ENCODE measurements at regions not wholly inside any gene's neighbourhood (a gene's known extent, or its start where the extent isn't known, plus 50 kb on each side); places are given as distances from the start of the nearest gene placed in this dataset.
"Not testable (repeated sequence)": the region's sequence is repeated elsewhere in the genome, so short reads cannot be mapped to it uniquely, and the experiment has no call there.

DNA sequence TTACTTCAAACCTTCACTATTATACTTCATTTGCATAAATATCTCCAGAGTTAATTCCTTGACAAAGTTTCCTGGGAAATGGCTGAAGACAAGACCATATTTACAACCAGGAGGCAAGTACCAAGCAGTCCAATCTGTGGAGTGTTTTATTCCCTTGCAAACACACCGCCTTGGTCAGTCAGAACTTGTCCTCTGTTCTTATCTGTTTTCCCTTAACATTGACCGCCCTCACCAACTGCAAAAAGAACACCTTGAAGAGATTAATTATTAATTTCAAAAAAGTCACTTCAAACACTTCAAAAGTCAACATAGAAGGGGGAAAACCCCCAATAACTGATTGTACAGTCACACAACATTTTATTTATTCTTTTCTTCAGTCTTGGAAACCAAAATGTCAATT lies 269.0 kb upstream of the RGMB start:
- DNase-seq (ENCODE audit: low read depth in 4 of 4, low spot score in 3 of 4) = no peak

DNA sequence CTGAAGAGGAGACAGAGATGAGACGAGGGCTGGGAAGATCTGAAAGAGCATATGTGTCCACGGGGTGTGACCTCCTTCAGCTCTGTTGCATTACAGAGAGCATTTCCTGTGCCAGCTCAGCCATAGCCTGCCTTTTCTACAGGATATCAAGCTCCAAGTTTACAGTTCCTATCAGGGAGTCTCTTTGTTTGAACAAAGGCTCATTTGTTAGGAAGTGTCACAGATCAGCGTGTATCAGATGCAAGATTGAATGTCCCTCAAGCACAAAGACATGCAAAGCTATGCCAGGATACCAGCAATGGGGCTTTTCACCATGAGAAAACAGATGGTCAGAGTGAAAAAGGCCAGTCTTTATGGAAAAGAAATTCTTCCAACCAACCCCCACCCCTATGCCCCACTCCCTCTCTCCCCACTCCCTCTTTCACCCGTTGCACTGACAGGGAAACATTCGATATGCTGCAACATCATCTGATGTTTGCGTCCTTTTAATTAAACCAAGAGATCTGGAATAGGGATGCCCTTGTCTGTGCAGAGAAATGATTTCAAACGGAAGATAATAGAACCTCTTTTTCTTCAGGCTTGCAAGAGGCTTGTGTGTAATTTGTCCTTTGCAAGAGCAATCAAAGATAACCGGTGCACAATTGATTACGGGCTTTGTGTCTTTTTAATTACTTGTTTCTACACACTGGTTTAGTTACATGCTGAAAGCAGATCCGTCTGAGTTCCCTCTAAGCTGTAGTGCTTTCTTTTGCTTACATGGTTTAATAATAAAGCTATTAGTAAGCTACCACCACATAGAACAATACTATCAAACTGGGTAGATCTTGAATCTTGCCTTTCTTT lies 263.1 kb upstream of the RGMB start:
- peak in 1 of 4 donors; percentile 17 for DNase-seq (ENCODE audit: low read depth in 4 of 4, low spot score in 3 of 4)

DNA sequence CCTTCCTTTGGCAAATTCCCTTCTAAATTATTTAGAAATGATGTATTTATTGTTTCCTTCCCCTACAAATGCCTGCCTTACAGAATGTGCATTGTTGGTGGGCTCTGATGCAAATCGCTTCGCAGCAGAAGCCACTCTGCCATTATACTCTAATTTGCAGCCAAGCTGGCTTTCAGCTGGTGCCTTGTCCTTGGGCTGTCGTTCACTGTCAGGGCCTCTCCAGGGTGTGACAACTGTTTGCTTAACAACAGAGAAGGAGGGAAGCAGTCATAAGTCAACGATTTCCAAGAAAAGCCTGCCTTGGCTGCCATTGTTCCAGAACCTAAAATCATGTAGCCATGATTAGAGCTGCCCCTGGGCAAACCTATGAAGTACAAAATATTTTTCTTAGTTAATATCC lies 260.1 kb upstream of the RGMB start:
- DNase-seq (ENCODE audit: low read depth in 4 of 4, low spot score in 3 of 4) = no peak

DNA sequence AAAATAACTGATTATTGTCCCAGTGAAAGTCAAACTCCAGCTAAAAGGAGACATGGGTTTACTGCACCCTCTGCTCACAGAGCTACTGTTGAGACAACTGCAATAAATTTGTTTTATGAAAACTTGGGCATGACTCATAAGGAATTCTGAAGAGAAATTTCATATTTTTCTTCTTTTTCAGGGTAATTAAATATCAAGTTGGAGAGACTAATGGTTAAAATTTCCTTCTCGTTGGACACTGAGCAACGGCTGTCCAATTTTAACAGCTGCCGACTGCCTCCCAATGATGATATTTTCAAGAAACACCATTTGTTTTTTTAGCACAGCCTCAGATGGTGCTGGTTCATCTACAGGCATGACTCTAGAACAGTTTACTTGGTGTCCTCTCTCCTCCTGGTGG lies 259.2 kb upstream of the RGMB start:
- DNase-seq (ENCODE audit: low read depth in 4 of 4, low spot score in 3 of 4) = no peak

DNA sequence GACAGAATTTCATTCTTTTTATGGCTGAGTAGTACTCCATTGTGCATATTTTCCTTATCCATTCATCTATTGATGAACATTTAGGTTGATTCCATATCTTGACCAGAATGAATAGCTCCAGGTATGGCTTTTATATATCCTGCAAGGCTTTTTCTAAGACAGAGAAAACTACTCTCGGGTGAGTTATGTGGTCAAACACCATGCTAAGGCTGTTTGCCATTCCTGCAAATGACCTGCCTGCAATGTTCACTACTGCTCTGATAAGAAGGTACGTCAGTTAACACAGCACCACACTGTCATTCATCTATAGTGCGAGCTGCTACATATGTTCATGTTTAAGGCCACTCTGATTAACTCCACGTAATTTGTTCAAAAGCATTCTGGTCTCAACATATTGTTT lies 256.8 kb upstream of the RGMB start:
- no peak for DNase-seq (ENCODE audit: low read depth in 4 of 4, low spot score in 3 of 4)

DNA sequence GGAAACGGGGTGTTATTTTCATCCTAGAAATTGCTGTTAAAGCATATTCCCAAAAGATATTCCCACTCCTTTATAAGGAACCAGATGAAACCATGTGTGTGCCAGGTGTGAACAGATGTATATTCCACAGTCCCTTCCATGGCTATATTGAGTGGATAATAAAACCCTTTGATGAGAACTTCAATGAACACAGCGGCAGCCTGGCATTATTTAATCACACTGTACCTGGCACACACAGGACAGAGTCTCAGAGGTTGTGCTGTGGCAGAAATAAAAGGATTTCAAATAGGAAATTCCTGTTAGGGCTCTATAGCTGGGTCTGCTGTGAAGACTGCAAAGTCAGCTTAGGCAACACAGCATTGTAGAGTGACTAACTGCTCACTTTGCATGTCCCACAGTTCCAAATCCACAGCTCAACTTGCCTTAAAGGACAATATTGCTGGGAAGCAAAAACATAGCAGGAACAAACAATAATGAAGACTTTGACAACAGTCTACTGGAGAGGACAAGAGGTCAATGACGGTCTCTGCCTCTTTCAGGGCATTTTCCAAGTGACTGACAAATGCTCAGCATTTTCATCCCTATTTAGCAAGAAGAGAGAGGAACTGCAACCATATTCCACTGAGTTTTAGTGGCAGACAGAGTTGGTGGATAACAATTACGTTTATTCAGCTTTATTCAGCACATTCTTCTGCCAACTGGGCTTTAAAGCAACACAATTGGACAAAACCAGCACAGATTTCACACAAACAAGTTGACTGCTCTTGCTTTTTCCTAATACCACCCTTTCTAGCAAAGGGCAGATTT lies 255.7 kb upstream of the RGMB start:
- no peak for DNase-seq (ENCODE audit: low read depth in 4 of 4, low spot score in 3 of 4)

DNA sequence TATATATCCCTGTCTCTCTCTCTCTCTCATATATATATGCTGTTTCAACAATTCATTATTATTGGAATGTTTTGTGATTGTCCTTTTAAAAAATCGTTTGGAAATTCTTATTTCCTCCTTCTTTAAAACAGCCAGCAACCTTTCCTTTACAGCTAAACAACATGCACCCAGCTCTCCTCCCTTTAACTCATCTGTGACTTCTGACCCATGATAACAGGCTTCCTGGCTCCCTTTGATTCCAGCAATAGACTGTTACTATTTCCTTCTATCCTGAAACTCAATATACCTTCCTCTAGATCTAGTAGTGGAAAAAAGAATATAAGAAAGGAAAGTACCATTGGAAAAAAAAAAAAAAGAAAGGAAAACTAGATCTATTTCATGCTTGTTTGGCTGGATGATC lies 254.7 kb upstream of the RGMB start:
- no peak for DNase-seq (ENCODE audit: low read depth in 4 of 4, low spot score in 3 of 4)

DNA sequence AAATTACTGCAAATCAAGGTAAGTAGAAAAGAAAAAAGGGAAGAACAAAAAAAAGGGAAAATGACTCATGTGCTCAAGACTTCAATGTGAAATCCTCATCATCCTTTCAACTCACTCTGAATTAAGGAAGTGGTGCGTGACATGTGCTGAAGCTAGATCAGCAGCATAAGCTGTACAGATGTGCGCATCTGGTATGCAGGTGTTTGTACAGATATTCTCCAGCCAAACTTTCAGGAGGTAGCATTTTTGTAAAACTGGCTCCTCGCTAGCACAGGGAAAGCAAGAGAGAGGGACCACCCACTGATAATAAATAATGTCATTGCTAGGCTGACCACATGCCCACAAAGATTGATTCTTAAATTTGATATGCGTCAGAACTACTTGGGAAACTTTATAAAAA lies 253.9 kb upstream of the RGMB start:
- no peak for DNase-seq (ENCODE audit: low read depth in 4 of 4, low spot score in 3 of 4)

DNA sequence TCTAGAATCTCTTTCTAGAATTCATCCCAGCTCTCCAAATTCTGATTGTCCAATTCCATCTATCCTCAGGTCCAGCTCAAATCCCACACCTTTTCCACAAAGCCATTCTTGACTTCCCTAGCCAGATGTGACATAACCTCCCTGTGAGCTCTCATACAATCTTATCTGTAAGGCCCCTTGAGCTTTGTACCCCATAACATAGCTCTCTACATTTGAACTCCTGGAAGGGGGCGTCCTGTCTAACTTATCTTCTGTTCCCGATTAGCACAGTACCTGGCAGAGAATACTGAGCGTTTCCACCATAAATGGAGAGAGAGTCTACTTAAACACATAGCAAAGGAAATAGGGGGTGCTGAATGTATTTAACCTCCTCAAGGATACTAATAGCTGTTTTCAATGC lies 251.6 kb upstream of the RGMB start:
- DNase-seq (ENCODE audit: low read depth in 4 of 4, low spot score in 3 of 4) = no peak

DNA sequence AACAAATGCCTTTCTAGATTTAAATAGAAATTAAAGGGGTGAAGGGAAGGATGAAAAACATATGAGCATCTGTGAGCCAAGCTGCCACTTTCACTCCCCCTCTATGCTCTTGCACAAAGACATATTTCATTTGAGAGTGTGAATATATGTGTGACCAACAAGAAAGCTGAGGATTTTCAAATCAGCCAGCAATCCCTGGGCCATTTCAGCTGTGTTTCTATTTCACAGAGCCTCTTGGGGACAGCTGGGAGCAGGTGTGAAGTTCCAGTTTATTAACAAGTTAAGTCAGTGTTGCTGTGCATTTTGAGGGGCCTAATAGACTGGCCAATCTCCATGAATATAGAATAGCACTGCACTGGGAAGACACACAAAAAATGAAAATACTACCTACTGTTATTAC lies 248.7 kb upstream of the RGMB start:
- DNase-seq (ENCODE audit: low read depth in 4 of 4, low spot score in 3 of 4) = no peak

DNA sequence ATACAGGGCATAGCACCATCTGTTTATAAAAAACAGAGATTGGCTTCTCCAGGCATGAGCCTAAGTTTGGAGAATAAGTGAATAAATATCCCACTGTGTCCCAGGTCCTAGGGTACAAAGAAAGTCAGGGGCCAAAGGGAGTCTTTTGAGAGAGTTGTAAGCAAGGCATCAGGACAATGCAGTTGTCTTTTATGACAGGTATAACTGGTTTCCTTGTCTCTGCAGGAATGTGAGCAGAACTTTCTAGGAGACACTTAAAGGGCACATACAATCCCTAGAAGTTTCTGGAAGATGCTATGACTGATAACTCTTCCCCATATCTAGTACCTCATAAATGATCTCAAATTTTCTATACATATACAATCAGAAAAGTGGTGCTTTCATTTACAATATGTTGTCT lies 245.6 kb upstream of the RGMB start:
- DNase-seq (ENCODE audit: low read depth in 4 of 4, low spot score in 3 of 4) = no peak

DNA sequence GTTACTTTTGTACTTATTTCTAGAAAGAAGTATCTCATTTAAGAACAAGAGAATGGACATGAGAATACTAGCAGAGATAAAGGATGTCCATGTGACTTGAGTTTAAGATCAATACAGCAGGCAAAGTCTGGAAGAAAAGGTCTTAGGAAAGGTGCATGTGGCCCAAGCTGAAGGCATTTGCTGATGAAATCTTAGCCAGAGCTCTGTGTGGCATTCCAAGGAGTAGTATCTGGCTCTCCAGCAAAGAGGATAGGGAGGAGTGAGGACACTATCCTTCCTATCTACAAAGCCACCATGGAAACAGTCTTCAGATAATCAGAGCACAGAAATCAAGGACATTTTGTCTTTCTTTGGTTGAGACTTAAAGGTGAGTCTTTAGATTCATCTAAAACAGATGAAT lies 244.1 kb upstream of the RGMB start:
- DNase-seq (ENCODE audit: low read depth in 4 of 4, low spot score in 3 of 4) = no peak

DNA sequence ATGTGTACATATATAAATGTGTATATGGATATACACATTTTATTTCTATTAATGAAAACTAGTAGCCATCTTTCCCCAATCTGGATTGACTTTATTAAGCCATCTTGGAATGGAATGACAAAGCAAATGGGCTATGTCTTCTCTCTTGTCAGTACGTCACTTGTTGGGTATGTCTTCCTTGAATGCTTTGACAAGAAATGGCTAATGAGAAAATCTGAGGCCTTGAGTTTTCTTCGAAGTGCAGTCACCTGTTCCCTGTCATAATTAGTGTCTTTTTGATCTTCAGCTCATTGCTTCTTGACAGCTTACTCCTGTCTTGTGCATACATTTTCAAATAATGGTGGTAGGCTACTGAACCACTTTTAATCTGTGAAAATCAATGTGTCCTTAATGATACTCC lies 243.2 kb upstream of the RGMB start:
- no peak for DNase-seq (ENCODE audit: low read depth in 4 of 4, low spot score in 3 of 4)

DNA sequence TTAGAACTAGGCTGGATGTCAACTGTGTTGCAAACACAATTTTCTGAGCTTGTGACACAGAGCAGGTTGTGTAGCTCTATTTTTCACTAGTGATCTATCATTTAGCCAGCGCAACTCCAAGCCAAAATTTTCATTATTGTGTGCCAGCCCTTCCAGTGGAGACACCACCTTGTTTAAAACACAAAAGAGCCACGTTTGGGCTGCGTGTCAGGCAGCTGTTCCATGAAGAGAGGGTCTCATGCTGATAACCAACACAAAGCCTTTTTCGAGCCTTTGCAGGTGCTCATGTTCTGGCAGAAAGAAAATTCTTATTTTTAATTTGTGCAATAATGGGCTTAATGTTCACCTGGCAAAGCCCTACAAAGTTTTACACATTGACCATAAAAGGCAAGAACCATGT lies 237.6 kb upstream of the RGMB start:
- DNase-seq (ENCODE audit: low read depth in 4 of 4, low spot score in 3 of 4) = no peak

DNA sequence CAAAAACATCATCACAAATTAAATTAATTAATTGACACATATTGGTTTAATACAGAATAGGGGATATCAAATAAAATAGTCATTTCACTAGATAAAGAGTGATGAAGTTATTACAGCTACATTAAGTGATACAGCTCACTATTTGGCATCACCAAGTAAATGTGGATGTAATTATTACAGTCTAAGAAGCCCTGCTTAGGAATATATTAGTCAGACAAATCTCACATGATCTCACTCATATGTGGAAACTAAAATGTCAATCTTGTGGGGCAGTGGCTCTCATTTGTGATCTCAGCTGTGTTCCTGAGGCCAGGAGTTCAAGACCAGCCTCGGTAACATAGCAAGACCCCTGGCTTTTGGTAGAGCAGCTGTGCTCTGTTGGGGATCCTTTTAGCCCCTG lies 233.4 kb upstream of the RGMB start:
- no peak for DNase-seq (ENCODE audit: low read depth in 4 of 4, low spot score in 3 of 4)

DNA sequence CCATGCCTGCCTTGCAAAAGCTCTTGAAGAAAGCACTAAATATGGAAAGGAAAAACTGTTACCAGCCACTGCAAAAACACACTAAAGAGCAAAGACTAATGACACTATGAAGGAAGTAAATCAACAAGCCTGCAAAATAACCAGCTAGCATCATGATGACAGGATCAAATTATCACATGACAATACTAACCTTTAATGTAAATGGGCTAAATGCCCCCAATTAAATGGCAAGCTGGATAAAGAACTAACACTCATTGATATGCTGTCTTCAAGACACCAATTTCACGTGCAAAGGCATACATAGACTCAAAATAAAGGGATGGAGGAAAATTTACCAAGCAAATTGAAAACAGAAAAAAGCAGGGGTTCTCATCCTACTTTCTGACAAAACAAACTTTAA lies 231.8 kb upstream of the RGMB start:
- DNase-seq (ENCODE audit: low read depth in 4 of 4, low spot score in 3 of 4) = no peak

DNA sequence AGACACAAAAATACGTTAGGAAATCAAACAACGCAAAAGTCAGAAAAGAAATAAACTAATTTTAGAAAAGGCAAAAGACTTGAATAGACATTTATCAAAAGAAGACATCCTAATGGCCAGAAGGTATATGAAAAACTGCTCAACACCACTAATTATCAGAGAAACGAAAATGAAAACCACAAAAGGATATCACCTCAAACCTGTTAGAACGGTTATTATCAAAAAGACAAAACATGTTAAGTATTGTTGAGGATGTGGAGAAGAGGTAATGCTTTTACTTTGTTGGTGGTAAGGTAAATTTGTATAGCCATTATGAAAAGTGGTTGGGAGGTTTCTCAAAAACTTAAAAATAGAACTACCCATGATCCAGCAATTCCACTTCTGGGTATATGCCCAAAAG lies 230.0 kb upstream of the RGMB start:
- DNase-seq (ENCODE audit: low read depth in 4 of 4, low spot score in 3 of 4) = no peak

DNA sequence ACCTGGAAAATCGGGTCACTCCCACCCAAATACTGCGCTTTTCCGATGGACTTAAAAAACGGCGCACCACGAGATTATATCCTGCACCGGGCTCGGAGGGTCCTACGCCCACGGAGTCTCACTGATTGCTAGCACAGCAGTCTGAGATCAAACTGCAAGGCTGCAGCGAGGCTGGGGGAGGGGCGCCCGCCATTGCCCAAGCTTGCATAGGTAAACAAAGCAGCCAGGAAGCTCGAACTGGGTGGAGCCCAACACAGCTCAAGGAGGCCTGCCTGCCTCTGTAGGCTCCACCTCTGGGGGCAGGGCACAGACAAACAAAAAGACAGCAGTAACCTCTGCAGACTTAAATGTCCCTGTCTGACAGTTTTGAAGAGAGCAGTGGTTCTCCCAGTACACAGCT lies 226.5 kb upstream of the RGMB start:
- DNase-seq (ENCODE audit: low read depth in 4 of 4, low spot score in 3 of 4) = not testable (repeated sequence)

DNA sequence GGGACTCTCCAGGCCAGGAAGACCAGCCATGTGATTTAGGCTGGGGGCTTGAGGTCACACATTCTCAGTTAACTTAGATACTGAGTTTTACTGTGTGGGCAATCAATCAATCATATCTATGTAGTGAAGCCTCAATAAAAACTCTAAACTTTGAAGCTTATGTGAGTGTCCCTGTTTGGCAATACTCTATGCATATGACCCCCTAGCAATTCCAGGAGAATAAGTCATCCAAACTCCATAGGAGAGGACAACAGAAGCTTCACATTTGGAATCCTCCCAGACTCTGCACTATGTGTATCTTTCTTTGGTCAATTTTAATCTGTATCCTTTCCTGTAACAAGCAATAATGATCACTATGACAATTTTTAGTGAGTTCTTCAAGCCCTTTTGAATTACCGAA lies 216.8 kb upstream of the RGMB start:
- no peak for DNase-seq (ENCODE audit: low read depth in 4 of 4, low spot score in 3 of 4)

DNA sequence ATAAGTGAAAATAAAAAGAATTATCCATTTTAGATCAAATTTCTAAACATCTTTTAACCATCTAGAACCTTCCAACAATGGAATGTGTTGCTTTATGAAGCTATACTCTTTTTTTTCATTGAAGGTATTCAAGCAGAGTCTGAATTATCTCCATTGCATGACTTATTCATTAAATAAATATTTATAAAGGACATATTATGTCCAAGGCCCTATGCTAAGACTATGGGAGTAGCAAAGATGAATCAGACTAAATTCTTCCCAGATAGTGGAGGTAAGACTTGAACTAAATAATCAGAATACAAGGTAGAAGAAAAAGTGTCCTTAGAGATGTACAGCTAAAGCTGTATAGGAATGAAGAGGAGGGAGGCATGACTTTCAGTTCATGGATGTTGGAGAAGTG lies 215.5 kb upstream of the RGMB start:
- no peak for DNase-seq (ENCODE audit: low read depth in 4 of 4, low spot score in 3 of 4)

DNA sequence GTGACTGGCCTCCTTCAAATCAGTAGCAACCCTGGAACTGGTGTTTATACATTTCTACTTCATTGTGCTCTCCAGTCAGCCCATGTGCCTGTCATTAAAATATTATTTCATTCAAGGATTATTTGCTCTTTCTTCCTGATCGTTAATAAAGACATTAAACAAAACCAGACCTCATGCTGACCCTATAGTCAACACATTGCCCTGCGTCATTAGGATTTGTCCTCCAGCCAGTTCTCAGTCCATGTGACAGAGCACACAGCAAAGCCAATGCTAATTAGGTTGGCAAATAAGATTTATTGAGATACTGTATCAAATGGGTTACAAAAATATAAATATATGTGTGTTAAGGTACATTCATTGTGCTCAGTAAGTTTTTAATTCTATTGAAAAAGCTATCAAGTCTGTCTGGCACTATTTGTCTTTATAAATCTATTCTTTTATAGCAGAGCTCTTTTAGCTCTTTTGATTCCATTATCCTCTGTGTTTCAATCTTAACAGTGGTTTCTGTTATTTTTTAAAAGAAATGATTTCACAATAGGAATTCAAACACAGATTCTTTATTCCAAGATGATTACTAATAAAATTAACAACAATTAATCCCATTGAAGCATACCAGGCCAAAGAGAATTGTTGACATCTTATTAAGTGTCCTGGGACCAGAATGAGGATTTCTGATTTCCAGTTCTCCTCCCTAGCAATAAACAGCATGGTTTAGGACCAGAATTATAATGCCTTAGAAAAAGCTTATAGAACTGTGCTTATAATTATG lies 209.4 kb upstream of the RGMB start:
- no peak for DNase-seq (ENCODE audit: low read depth in 4 of 4, low spot score in 3 of 4)

Data from right renal pelvis (tissue), 4 donors.